GM23338 (cell line): ENCODE measurements at regions not wholly inside any gene's neighbourhood (a gene's known extent, or its start where the extent isn't known, plus 50 kb on each side); places are given as distances from the start of the nearest gene placed in this dataset.

ENCODE experiments used
- ATAC-seq: fragments of 200-7000 bp; cut with Tn5 transposase; 3 replicates; pipeline ENCODE4 v1.9.1; 2020
- DNase-seq: peaks from one replicate; pipeline ENCODE4 v3.0.0-alpha.2; 2015; ENCODE audit warnings: low spot score
- H2AFZ ChIP-seq: fragments of 200-600 bp; sonication (generic); 2 replicates; pipeline ENCODE4 v1.8.0; 2016; ENCODE audit warnings: antibody characterized with exemption, mild to moderate bottlenecking, moderate library complexity
- H3F3A ChIP-seq: fragments of 200-600 bp; sonication (generic); replicated peaks from 2 replicates; pipeline ENCODE4 v1.8.0; 2017; ENCODE audit warnings: antibody characterized with exemption, mixed run types, low read depth
- H3K27ac ChIP-seq: fragments of 200-600 bp; sonication (generic); 2 replicates; pipeline ENCODE4 v1.6.1; 2016; ENCODE audit warnings: low read depth
- H3K27me3 ChIP-seq: fragments of 200-600 bp; sonication (generic); 2 replicates; pipeline ENCODE4 v1.8.0; 2016; ENCODE audit warnings: mild to moderate bottlenecking, mixed run types, moderate library complexity; ENCODE audit not compliant: insufficient read depth
- H3K36me3 ChIP-seq: fragments of 200-600 bp; sonication (generic); 2 replicates; pipeline ENCODE4 v1.8.0; 2016; ENCODE audit warnings: mild to moderate bottlenecking; ENCODE audit not compliant: insufficient read depth
- H3K4me1 ChIP-seq: fragments of 200-600 bp; sonication (generic); 2 replicates; pipeline ENCODE4 v1.8.0; 2016; ENCODE audit warnings: mild to moderate bottlenecking, moderate library complexity; ENCODE audit not compliant: insufficient read depth
- H3K4me2 ChIP-seq: fragments of 200-600 bp; sonication (generic); 2 replicates; pipeline ENCODE4 v1.7.1; 2017; ENCODE audit warnings: mixed run types
- H3K4me3 ChIP-seq: fragments of 200-600 bp; sonication (generic); 2 replicates; pipeline ENCODE4 v1.6.1; 2016; ENCODE audit warnings: mixed run types
- H3K79me2 ChIP-seq: fragments of 200-600 bp; sonication (generic); replicated peaks from 2 replicates; pipeline ENCODE4 v1.8.0; 2017; ENCODE audit warnings: mild to moderate bottlenecking; ENCODE audit not compliant: insufficient read depth
- H3K9me2 ChIP-seq: fragments of 200-600 bp; sonication (generic); 2 replicates; pipeline ENCODE4 v1.8.0; 2017; ENCODE audit not compliant: insufficient read depth
- H4K20me1 ChIP-seq: fragments of 200-600 bp; sonication (generic); replicated peaks from 2 replicates; pipeline ENCODE4 v1.8.0; 2017; ENCODE audit warnings: mild to moderate bottlenecking; ENCODE audit not compliant: insufficient read depth
- H3K27ac Mint-ChIP-seq: 2 replicates; pipeline ENCODE4 v1.8.0; 2020; ENCODE audit warnings: inconsistent platforms, mild to moderate bottlenecking, moderate library complexity, mixed read lengths
- H3K27me3 Mint-ChIP-seq: 3 replicates; pipeline ENCODE4 v1.8.0; 2022; ENCODE audit warnings: low read depth, mild to moderate bottlenecking, moderate library complexity, mixed read lengths, inconsistent platforms; ENCODE audit not compliant: insufficient read depth, poor library complexity
- H3K36me3 Mint-ChIP-seq: 3 replicates; pipeline ENCODE4 v1.8.0; 2021; ENCODE audit warnings: low read depth, mild to moderate bottlenecking, inconsistent platforms, moderate library complexity, mixed read lengths
- H3K4me1 Mint-ChIP-seq: 3 replicates; pipeline ENCODE4 v1.8.0; 2020; ENCODE audit warnings: mild to moderate bottlenecking, inconsistent platforms, mixed read lengths
- H3K4me3 Mint-ChIP-seq: 3 replicates; pipeline ENCODE4 v1.8.0; 2021; ENCODE audit warnings: moderate library complexity, mild to moderate bottlenecking, inconsistent platforms, mixed read lengths
- H3K9me3 Mint-ChIP-seq: 3 replicates; pipeline ENCODE4 v1.8.0; 2020; ENCODE audit warnings: moderate library complexity, mild to moderate bottlenecking, inconsistent platforms, mixed read lengths
- ETS1 ChIP-seq: IDR thresholded peaks from 2 replicates; pipeline ENCODE4 v1.6.1; 2016; ENCODE audit warnings: antibody characterized with exemption
- EZH2phosphoT487 ChIP-seq: fragments of 200-600 bp; sonication (generic); IDR thresholded peaks from one replicate; pipeline ENCODE4 v1.8.1; 2018; ENCODE audit warnings: antibody characterized with exemption; ENCODE audit not compliant: unreplicated experiment
- JUNB ChIP-seq: IDR thresholded peaks from one replicate; pipeline ENCODE4 v1.6.1; 2016; ENCODE audit warnings: antibody characterized with exemption; ENCODE audit not compliant: unreplicated experiment
- POLR2AphosphoS5 ChIP-seq: IDR thresholded peaks from 2 replicates; pipeline ENCODE4 v1.6.1; 2016; ENCODE audit warnings: antibody characterized with exemption, low read depth
- REST ChIP-seq: IDR thresholded peaks from one replicate; pipeline ENCODE4 v1.6.1; 2018; ENCODE audit warnings: antibody characterized with exemption; ENCODE audit not compliant: unreplicated experiment
- STAT1 ChIP-seq: IDR thresholded peaks from one replicate; pipeline ENCODE4 v1.6.1; 2016; ENCODE audit warnings: antibody characterized with exemption; ENCODE audit not compliant: unreplicated experiment
- ZNF114 ChIP-seq: fragments of 250-450 bp; sonication (Bioruptor Pico); IDR thresholded peaks from 2 replicates; pipeline ENCODE4 v1.5.0; 2020; ENCODE audit warnings: mild to moderate bottlenecking, moderate library complexity
- ZNF331 ChIP-seq: fragments of 250-450 bp; sonication (Bioruptor Pico); IDR thresholded peaks from 2 replicates; pipeline ENCODE4 v1.5.0; 2020; ENCODE audit warnings: low read depth, mild to moderate bottlenecking, moderate library complexity

GRCh38 chr9:11275158-11275695, 662.4 kb upstream of the PTPRD start (continued):
- TF ChIP-seq REST (no peak), ZNF331 (CRISPR knock-in tag) (no peak), STAT1 (no peak), JUNB (no peak), ZNF114 (CRISPR knock-in tag) (no peak)

GRCh38 chr9:11312966-11313365, 700.2 kb upstream of the PTPRD start:
- Histone ChIP-seq H3K4me1 (no peaks in the 10 kb centered on the region), H3K79me2 (no peaks in the 10 kb centered on the region), H3K27ac (no peak overlapping the region), H3K4me3 (no peak overlapping the region), H2AFZ (peak overlapping the region; percentile 72; the same call in 1 of the 2 replicates), H3K4me2 (no peak overlapping the region), H3F3A (no peaks in the 10 kb centered on the region), H3K36me3 (peaks cover 7% of the 10 kb centered on the region; the same call in 1 of the 2 replicates), H4K20me1 (no peaks in the 10 kb centered on the region), H3K9me2 (0 out of 2 replicates have a peak, but pooled peaks cover 4% of the 10 kb centered on the region), H3K27me3 (no peaks in the 10 kb centered on the region)
- H3K9me3 Mint-ChIP-seq, result peaks cover 13% of the 10 kb centered on the region; the same call in 2 of the 3 replicates
- ATAC-seq, result no peak
- no peaks in the 10 kb centered on the region for H3K4me1 Mint-ChIP-seq
- H3K27me3 Mint-ChIP-seq, result no peaks in the 10 kb centered on the region
- H3K27ac Mint-ChIP-seq, result no peak overlapping the region
- peaks cover 12% of the 10 kb centered on the region; the same call in 2 of the 3 replicates for H3K36me3 Mint-ChIP-seq
- DNase-seq, result no peak
- TF ChIP-seq ETS1 (no peak), EZH2phosphoT487 (no peak), POLR2AphosphoS5 (no peak), REST (no peak), STAT1 (no peak)
- no peak overlapping the region for H3K4me3 Mint-ChIP-seq
